ENCODE measurements at regions not wholly inside any gene's neighbourhood (a gene's known extent, or its start where the extent isn't known, plus 50 kb on each side); places are given as distances from the start of the nearest gene placed in this dataset.

DNA sequence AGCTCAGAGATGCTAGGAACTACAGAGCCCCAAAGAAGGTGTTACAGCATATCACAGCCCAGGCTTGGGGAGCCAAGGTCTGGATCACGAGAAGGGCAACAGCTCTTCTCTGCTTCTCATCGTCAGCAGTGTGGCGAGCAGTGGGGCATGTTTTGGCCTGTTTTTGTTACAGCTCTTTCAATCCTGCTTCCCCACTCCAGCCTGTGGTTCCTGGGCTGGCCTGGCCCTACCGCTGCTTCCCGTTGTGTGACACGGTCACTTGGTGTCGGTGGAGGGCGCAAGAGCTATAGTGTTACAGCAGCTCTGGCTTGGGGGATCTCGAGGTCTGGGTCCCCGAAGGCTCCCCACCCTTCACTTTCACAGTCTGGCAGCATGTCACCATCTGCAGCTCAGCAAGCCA lies 870.2 kb downstream of the CBLN2 start:
- DNase-seq (ENCODE audit: low spot score) = no peak
- no peak for TF ChIP-seq CTCF (IDR thresholded peaks at IDR 0.05; ENCODE audit: extremely low read depth, insufficient read depth, missing control alignments)
- in situ Hi-C loops (cut with MboI; ENCODE audit: low pct_unique_long_range_greater_than_20kb, low sequenced_read_pairs, unreplicated experiment) = no loop called here

DNA sequence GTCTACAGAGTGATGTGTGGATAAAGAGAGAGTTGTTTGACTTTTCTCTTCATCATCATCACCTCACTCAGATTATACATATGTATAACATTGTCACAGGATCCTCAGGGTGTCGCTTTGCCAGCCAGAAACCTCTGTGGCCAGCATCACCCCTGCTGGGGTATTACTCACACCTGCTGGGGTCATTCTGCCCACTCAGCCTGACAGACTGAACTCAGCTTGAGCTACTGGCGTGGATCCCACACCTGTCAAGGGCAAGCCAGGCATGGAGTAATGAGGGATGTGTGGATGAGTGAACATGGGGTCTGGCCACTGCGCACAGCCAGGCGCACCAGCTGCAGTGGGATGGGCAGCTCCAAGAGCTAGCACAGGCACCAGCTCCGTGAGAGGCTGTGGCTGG lies 870.6 kb downstream of the CBLN2 start:
- no peak for TF ChIP-seq CTCF (IDR thresholded peaks at IDR 0.05; ENCODE audit: extremely low read depth, insufficient read depth, missing control alignments)
- in situ Hi-C loops (cut with MboI; ENCODE audit: low pct_unique_long_range_greater_than_20kb, low sequenced_read_pairs, unreplicated experiment) = no loop called here
- DNase-seq (ENCODE audit: low spot score) = no peak

DNA sequence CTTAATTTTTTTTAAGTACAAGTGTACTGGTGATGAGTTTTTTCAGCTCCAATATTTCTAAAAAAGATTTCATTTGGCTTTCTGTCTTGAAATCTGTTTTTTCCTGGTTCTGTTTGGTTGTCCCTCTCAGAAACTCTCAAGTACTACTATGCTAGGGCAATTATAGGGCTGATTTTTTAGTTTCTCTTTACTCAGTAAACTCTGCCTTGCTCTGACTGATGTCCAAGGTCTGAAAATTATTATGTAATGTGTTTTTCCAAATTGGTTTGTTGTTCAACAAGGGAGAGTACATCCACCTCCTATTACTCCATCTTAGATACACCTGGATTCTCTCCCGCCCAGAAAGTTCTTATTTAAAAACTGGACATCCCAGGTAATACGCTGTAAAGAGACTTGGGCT lies 877.7 kb downstream of the CBLN2 start:
- TF ChIP-seq CTCF (IDR thresholded peaks at IDR 0.05; ENCODE audit: extremely low read depth, insufficient read depth, missing control alignments) = no peak
- DNase-seq (ENCODE audit: low spot score) = no peak
- in situ Hi-C loops (cut with MboI; ENCODE audit: low pct_unique_long_range_greater_than_20kb, low sequenced_read_pairs, unreplicated experiment) = no loop called here

DNA sequence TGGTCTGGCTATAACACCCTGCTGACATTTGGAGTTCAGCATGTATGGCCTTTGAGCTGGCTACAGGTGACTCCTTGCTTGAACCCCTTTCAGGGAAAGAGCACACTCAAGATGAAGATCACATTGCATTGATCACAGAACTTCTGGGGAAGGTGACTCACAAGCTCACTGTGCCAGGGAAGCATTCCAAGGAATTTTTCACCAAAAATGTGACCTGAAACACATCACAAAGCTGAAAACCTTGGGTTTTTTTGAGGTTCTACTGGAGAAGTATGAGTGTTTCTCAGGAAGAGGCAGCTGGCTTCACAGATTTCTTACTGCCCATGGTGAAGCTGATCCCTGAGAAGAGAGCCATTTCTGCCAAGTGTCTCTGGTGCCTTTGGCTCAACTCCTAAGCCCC lies 879.0 kb downstream of the CBLN2 start:
- in situ Hi-C loops (cut with MboI; ENCODE audit: low pct_unique_long_range_greater_than_20kb, low sequenced_read_pairs, unreplicated experiment) = no loop called here
- TF ChIP-seq CTCF (IDR thresholded peaks at IDR 0.05; ENCODE audit: extremely low read depth, insufficient read depth, missing control alignments) = no peak
- no peak for DNase-seq (ENCODE audit: low spot score)

GRCh38 chr18:71643822-71644221 lies 900.3 kb downstream of the CBLN2 start:
- TF ChIP-seq CTCF (IDR thresholded peaks at IDR 0.05; ENCODE audit: extremely low read depth, insufficient read depth, missing control alignments) = no peak
- in situ Hi-C loops (cut with MboI; ENCODE audit: low pct_unique_long_range_greater_than_20kb, low sequenced_read_pairs, unreplicated experiment) = no loop called here
- no peak for DNase-seq (ENCODE audit: low spot score)

DNA sequence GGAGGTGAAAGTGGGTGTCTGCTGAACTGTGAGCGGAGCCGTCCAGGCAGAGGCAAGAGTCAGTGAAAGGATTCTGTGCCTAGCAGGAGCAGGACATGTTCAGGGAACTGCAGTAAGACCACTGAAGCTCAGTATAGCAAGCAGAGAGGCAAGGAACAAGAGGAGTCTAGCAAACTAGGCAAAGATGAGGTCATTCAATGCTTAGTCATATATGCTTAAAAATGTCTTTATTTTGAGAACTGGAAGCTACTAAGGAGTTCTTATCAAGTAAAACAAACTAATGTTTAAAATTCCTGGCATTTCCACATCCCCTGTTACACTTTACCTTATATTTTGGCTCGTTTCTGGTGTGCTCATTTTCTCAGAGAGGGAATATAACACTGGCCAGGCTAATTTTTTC lies 913.4 kb downstream of the CBLN2 start:
- DNase-seq (ENCODE audit: low spot score) = no peak
- no peak for TF ChIP-seq CTCF (IDR thresholded peaks at IDR 0.05; ENCODE audit: extremely low read depth, insufficient read depth, missing control alignments)

DNA sequence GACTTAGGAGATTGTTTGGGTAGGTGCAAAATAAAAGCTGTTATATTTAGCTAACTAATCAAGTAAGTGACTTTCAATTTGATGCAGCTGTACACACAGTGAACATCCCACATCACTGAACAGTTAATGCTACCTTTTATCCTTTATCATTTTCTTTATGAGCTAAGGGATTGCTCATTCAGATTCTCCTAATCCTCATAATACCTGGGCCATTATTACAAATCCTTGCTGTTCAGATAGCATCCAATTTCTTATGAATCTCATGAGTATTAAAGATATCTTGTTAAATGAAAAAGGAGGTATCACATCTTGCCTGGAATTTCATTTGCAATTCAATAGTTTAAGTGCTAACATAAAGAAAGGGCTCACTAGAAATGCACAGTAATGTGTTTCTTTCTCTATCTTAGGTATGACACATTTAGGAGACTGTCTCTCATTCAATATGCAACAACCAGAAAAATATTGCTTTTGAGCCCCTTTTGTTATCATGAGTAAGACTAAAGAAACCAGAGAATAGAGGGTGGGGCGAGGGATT lies 918.5 kb downstream of the CBLN2 start:
- DNase-seq (ENCODE audit: low spot score) = no peak
- in situ Hi-C loops (cut with MboI; ENCODE audit: low pct_unique_long_range_greater_than_20kb, low sequenced_read_pairs, unreplicated experiment) = no loop called here
- no peak for TF ChIP-seq CTCF (IDR thresholded peaks at IDR 0.05; ENCODE audit: extremely low read depth, insufficient read depth, missing control alignments)

More for the DNA sequence above, 913.4 kb downstream of the CBLN2 start:
- in situ Hi-C loops (cut with MboI; ENCODE audit: low pct_unique_long_range_greater_than_20kb, low sequenced_read_pairs, unreplicated experiment) = no loop called here
